GM19463 (cell line): ENCODE measurements at regions not wholly inside any gene's neighbourhood (a gene's known extent, or its start where the extent isn't known, plus 50 kb on each side); places are given as distances from the start of the nearest gene placed in this dataset.

Source experiments
- ATAC-seq: cut with Tn5 transposase; IDR thresholded peaks from one replicate; pipeline ENCODE4 v1.9.1; 2021; ENCODE audit warnings: mild to moderate bottlenecking, moderate library complexity; ENCODE audit not compliant: unreplicated experiment

DNA sequence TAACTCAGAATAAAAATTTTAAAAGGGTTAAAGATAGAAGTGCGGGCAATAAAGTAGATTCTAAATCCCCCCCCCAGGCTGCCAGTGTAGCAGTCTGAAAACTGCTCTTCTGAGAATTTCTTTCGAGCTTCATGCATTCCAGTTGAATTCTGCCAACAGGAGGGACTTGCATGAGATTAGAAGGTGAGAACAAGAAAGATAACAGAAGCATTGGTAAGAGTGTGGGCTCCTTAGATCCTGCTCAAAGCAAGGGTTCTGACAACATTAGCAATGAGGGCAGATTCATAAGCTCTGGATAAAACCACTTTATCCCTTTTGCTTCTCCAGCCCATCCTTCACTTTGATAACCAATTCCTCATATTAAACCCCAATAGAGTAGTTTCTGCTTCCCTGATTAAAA, 235.9 kb upstream of the CDH6 start:
- ATAC-seq = no peak

DNA sequence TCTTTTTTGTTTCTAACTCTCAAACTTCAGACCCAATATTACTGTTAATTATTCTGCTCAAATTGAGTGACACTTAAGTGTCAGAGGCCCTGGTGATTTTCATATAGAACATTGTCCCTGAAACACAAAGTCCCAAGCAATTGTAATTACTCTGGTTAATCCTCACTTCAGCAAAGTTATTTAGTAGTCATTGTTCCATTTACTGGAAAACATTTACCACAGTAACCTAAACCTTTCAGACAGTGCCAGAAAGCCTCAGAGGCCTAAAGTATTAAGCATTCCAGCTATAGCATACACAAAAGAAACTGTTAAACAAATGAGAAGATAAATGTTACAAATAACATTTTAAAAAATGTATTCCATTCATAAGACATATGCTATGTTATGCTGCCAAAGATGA, 237.2 kb upstream of the CDH6 start:
- no peak for ATAC-seq

DNA sequence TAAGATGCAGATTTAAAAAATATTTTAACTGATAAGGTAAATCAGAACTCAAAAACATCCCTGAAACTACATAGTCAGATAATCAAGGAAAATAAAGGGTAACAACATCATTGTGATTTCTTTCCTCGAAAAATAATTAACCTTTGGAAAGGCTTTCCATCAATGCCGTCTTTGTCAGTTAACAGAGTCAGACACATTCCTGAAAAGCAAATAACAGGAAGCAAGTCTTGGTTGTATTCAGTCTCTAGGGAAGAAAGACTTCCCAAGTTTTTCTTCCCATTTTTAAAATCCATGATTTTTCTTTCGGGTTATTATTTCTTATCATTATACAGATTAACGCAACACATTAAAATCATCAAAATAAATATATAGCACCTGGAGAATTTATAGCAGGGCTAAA, 256.4 kb upstream of the CDH6 start:
- no peak for ATAC-seq

- ATAC-seq = no peak
Observed at GRCh38 chr5:30933599-30933998, 259.9 kb upstream of the CDH6 start.

DNA sequence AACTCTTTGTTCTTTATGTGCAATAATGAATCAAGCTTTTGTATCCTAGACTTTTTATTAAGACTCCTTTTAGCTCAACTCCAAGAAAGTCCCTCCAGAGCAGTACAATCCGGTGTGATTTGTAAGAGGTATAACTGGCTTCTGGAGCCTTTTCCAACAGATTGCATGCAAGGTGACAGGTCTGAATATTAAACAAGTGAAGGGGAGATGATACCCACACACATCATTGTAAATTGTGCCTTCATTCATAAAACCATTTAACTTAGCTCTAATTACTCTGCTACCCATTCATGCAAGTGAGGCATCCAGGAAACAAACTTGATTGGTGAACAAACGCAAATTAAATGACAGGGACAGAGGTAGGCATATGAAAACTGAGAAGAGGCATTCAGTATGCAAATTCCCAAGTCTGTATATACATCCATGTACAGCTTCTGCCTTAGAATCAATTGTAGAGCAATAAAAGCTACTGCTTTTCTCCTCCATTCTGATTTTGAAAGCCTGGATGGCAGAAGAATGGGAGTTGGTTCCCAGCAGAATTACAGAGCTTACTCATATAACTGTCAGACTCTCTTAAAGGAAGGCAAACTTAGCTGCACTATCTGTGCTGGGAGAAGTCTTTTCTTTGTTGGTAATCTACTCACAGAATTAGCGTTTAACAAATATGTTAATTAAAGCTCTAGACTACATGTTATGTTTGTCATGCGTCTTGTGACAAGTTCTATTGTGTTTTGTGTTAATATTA, 261.0 kb upstream of the CDH6 start:
- ATAC-seq = no peak

GRCh38 chr5:30930736-30931135, 262.8 kb upstream of the CDH6 start:
- no peak for ATAC-seq

DNA sequence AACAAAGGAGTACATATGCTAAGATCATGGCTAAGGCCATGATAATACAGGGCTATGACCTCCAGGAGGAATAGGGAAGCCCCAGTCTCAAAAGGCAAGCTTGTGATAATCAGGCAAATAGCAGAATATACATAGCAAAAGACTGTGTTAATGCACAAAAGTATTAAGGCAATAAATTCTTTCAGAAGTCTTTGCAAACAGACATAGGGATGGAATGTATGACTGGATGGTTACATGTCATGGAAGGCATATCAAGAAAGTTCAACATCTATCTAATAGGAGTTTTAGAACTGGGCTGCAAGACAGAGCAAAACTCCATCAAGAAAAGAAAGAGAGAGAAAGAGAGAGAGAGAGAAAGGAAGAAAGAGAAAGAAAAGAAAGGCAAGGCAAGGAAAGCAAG, 264.5 kb upstream of the CDH6 start:
- no peak for ATAC-seq

- no peak for ATAC-seq
Observed at GRCh38 chr5:30926218-30926617, 267.3 kb upstream of the CDH6 start.

DNA sequence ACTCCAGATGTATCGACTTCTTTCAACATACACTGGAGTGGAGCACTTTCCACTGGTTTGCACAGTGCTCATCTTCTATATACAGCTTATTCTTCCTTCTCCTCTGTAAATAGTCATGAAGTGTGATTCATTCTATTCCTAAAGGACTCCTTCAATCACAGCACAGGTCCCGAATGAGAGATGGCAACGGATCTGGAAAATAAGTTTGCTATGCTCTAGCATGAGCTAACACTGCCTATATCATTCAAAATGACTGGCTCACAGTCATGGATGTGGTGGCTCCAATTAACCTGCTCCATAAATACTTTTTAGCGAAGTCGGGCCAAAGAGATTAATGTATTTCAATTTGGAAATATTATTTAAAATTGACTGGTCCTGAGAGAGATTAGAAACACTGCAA, 272.1 kb upstream of the CDH6 start:
- no peak for ATAC-seq

DNA sequence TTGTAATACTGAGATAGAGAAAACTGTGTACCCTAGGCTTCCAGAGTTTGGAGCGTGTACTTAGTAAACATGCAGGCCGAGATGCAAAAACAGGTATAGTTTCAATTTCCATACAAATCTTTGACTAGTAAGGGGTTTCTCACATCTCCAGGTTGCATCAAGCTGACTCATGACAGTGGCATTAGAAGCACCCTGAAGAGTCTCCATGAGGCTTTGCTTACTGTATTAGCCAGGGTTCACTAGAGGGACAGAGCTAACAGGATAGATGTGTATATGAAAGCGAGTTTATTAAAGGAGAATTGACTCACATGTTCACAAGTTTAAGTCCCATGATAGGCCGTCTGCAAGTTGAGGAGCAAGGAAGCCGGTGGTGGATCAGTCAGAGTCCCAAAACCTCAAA, 275.3 kb upstream of the CDH6 start:
- ATAC-seq = no peak

DNA sequence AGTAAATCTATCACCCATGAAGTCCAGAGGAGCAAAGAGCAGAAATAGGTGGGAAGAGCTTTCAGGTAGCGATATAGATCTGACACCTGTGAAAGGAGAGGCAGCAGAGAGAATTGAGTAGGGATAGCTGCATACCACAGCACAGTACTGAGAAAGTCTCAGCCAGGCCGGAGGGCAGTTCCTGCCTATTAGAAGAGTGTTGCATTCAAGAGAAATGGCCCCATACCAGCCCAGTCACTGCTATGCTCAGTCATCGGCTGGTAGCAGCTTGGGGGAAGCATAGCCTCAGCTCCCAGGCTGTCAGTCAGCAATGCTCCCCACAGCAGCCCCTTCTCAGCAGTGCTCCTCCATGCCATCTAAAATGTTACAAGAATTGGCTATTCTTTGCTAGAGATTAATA, 285.1 kb upstream of the CDH6 start:
- ATAC-seq = no peak

- no peak for ATAC-seq
Observed at GRCh38 chr5:30900367-30900766, 293.1 kb upstream of the CDH6 start.

GRCh38 chr5:30894811-30895210, 298.7 kb upstream of the CDH6 start:
- ATAC-seq = no peak

- no peak for ATAC-seq
Observed at GRCh38 chr5:30891660-30892059, 301.8 kb upstream of the CDH6 start.

DNA sequence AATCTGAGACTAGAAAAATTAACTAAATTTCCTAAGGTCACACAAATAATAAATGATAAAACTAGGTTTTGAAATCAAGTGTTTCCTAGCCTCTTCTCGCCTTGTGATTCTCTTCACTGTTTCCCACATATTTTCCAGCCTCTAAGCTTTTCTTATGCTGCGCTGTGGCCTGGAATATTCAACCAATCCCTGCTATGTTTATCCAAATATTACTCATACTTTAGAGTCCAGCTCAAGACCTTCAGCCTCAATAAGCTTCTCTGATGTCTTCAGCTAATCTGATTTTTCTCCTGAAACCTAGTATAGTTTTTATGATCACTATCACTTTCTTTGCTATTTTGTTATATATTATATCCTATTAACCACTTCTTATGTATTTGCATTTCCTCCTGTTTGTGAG, 303.1 kb upstream of the CDH6 start:
- ATAC-seq = no peak

DNA sequence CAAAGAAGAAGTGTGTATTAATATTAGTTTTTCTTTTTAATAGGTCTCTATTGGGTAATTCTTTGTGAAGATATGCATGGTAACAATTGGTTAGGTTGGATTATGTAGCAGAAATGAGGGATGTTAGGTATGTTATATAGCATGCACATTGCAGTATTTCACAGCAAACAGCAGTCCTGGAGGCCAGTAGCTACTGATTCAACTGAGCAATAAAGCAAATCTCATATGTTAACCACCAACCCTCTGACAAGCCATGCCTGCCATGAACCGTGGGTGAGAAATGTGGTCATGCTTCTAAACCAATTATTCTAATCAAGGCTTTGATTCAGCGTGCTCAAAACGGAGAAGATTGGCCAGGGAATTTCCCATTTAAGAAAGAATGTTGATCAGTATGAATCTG, 313.0 kb upstream of the CDH6 start:
- no peak for ATAC-seq

DNA sequence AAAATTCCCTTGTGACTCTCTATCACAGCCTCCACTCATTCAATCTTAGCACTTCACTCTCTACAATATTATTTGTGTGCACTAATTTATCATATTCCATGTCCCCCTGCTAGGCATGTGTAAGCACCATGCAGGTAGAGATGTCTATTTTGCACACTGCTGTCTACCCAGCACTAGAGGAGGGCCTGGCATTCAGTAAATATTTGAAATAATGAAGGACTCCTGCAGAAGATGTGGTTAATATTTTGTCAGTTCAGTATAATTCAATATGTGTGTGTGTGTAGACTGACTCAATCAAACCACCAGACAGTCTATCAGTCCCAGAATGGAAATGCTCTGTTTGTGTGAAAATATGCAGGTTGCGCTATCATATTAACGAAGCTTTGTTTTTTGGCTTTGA, 313.6 kb upstream of the CDH6 start:
- no peak for ATAC-seq

- peak; percentile 60 for ATAC-seq
Observed at GRCh38 chr5:30878746-30879145, 314.7 kb upstream of the CDH6 start.

DNA sequence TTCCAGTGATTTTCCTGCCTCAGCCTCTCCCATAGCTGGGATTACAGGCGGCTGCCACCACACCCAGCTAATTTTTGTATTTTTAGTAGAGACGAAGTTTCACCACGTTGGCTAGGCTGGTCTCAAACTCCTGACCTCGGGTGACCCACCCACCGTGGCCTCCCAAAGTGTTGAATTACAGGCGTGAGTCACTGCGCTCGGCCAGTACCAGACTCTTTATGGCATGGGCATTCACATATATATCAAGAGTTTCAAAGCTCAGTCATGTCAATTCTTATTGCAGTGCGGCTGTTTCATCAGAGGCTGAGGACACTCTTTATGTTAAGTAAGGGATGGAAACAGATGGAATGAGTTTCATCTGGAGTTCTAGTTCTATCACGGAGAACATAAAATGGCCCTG, 315.2 kb upstream of the CDH6 start:
- no peak for ATAC-seq

DNA sequence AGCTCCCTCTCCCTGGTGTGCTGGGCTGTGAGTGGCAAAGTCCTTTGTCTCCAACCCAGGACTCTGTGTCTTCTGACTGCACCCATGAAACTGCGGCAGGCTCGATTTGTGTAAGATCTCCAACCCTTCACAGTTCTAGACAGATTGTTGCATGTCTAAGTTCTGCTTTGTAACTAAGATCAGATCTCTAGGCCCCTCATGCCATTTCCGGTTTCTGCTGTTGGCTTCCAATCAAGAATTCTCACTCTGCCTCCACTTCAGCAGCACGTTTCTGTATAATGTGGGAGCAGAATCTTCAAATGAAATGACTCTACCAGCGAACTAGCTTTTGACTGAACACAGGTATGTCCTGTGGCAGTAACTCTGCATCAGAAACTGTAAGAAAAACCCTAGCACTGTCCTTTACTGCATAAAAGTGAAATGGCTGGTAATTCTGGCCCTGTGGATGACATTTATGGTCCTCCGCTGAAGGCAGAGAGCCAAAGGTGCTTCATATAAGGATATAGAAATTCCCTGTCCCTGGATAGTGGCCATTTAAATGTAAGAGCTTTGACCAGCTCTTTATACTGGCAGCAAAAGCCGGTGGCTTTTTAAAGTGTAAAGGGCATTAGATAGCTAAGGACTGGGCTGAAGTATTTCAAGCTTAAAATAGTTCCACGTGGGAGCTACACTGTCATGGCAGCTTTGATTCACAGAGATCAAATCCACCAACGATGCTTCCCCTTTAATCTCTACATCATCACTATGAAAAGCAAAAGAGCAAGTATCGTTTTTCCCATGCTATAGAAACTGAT, 319.0 kb upstream of the CDH6 start:
- ATAC-seq = no peak

DNA sequence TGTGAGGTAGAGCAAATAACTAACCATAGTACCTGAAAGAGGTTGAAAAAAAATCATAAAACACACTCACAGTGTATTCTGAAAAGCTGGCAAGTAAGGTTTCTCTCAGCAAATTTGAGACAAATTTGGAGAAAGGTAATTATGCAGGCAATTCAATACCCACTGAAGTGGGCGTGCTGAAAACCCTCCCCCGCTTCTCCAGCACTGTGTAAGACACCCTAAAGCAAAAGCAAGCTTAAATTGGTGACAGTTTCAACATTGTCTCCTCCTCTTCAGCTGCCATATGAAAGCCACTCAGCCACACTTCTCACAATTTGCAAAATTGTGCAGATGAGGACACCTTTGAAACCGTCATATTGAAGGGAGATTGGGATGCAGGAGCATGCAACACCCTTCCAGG, 322.3 kb upstream of the CDH6 start:
- no peak for ATAC-seq

GRCh38 chr5:30867711-30868110, 325.8 kb upstream of the CDH6 start:
- no peak for ATAC-seq

DNA sequence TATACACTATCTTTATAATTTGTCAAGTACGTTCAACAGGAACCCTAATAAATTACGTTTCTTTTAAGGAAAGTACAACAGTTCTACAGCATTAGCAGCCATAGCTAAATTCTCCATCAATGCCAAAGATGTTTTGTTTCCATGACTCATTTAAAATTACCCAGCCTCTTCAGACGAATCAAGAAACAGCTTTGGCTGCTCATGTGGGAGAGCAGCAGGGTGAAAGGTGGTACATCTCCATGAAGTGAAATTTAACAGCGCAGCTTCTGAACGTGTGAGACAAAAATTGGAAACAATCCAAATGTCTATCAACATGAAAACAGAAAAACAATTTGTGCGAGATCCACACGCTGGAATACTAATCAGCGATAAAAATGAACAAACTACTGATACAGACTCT, 327.3 kb upstream of the CDH6 start:
- ATAC-seq = no peak
